ENCODE measurements at regions not wholly inside any gene's neighbourhood (a gene's known extent, or its start where the extent isn't known, plus 50 kb on each side); places are given as distances from the start of the nearest gene placed in this dataset.

GRCh38 chr3:162710332-162711112, 1213.9 kb downstream of the OTOL1 start:
- TF ChIP-seq CTCF (IDR thresholded peaks at IDR 0.05) (no peak), EZH2 (IDR thresholded peaks at IDR 0.05) (no peak)
